Heart left ventricle (tissue), 16 donors: ENCODE measurements at regions not wholly inside any gene's neighbourhood (a gene's known extent, or its start where the extent isn't known, plus 50 kb on each side); places are given as distances from the start of the nearest gene placed in this dataset.

ENCODE experiments used
- ATAC-seq, 4 donors: fragments of 200-7000 bp; cut with Tn5 transposase; one replicate each; pipeline ENCODE4 v1.9.1; 2020 to 2022; ENCODE audit warnings: moderate library complexity in 4 of 4, mild to moderate bottlenecking in 3 of 4, moderate number of reproducible peaks in 1 of 4
- DNase-seq, 5 donors: peaks; one replicate each; pipeline ENCODE4 v3.0.0-alpha.2; 2020
- H3K27ac ChIP-seq, 12 donors: fragments of 200-600 bp; sonication (generic) in 4 of 12; one replicate each; pipeline versions ENCODE4 v1.5.0 to v1.8.0; 2016 to 2022; ENCODE audit warnings: mild to moderate bottlenecking in 2 of 12
- H3K27me3 ChIP-seq, 9 donors: fragments of 200-600 bp; sonication (generic) in 2 of 9; one replicate each; pipeline versions ENCODE4 v1.5.1 to v1.8.0; 2016 to 2022; ENCODE audit warnings: mild to moderate bottlenecking in 3 of 9
- H3K36me3 ChIP-seq, 9 donors: fragments of 200-600 bp; sonication (generic) in 2 of 9; one replicate each; pipeline versions ENCODE4 v1.5.0 to v1.8.0; 2018 to 2022; ENCODE audit warnings: mild to moderate bottlenecking in 2 of 9
- H3K4me1 ChIP-seq, 12 donors: fragments of 200-600 bp; sonication (generic) in 4 of 12; one replicate each; pipeline versions ENCODE4 v1.5.0 to v1.8.0; 2016 to 2022; ENCODE audit warnings: mild to moderate bottlenecking in 3 of 12
- H3K4me3 ChIP-seq, 12 donors: fragments of 200-600 bp; sonication (generic) in 4 of 12; one replicate each; pipeline versions ENCODE4 v1.5.0 to v1.8.0; 2017 to 2022; ENCODE audit warnings: mild to moderate bottlenecking in 9 of 12, moderate library complexity in 4 of 12
- H3K9me3 ChIP-seq, 12 donors: fragments of 200-600 bp; sonication (generic) in 4 of 12; one replicate each; pipeline versions ENCODE4 v1.5.0 to v1.8.0; 2016 to 2022; ENCODE audit warnings: mild to moderate bottlenecking in 1 of 12
- POLR2A ChIP-seq, 2 donors: fragments of 450-650 bp; IDR thresholded peaks; one replicate each; pipeline ENCODE4 v1.6.1; 2017; ENCODE audit warnings: antibody characterized with exemption in 2 of 2, mild to moderate bottlenecking in 2 of 2, moderate library complexity in 2 of 2
- WGBS, 4 donors: extraction: QIAGEN DNeasy Blood & Tissue Kit in 2 of 4; methylation state at CpG; one replicate each; pipeline versions ENCODE4 v1.1.5 to v1.1.7; 2013 to 2018; 5-methylcytosine and 5-hydroxymethylcytosine counted together
- intact Hi-C, 10 donors: fragments of 100-400 bp; cut with DNase I; formaldehyde crosslinking; loops; one replicate each; pipeline versions ENCODE4 v1.11.1 to v1.14.2; 2022
- TF ChIP-seq, protein P1 (sequence below), 12 donors: fragments of 200-600 bp; sonication (generic) in 4 of 12; IDR thresholded peaks; one replicate each; pipeline versions ENCODE4 v1.5.0 to v1.8.0; 2018 to 2022; ENCODE audit warnings: antibody characterized with exemption in 12 of 12, mild to moderate bottlenecking in 5 of 12
- donor health status: ischemic (EF 13 %, LVEDD 7.1; RV severe dilation, severe dysfunction).
- donor health status: healthy with polysubstance abuse.
- donor health status: DM: no; HTN: yes; CAD: no.
- donor health status: DM: no; HTN: no; CAD: no.
- donor health status: ischemic (EF 25% LVEDD 6.9; RV normal size, moderate dysfunction).
- donor health status: ischemic (EF 25% LVEDD 5.7; RV mildly dilated, moderate dysfunction).
- donor health status: healthy.
- donor health status: DM: yes; HTN: yes; CAD: no.
- donor health status: ischemic (EF 35%, LVEDD 5.7; RV mildly dilated, moderate dysfunction).
- donor health status: nonischemic (EF 11% LVEDD 7.7; RV severe dilation, severe dysfunction).
- donor health status: DM: yes; HTN: yes; CAD: no.
- donor health status: PGD.
- donor health status: ischemic (EF 29% LVEDD 5.4; RV normal size, mild dysfunction).
- donor health status: nonischemic (EF 23%, LVEDD 6.1; RV moderate dilation, normal function).

DNA sequence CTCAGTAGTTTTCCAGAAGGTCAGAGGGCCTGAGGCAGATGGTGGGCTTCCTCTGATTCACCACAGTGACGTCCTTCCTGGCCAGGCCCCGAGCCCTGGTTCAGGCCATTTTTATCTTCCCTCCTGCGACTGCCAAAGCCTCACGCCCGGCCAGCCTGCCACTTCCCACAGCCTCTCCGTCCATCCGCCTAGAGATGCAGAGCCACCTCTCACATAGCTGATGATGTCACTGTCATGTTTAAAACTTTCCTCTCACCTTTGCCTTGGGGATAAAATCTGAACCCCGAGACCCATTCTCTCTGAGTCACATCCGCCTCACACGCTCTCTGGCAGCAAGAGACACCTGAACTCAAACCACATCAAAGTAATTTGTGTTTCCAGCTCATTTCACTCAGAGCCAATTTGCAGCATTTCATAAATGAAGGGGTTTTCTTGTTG, 175.3 kb downstream of the QDPR start:
- 40 to 48% (median 47%) methylated on average over 10 of the region's 10 CpGs for WGBS, 4 donors
- DNase-seq (peak in 2 of 5 donors; percentile 25 to 31), ATAC-seq (peak in 3 of 4 donors; percentile 36 to 90 (median 45))

GRCh38 chr4:17336069-17336468, 175.8 kb downstream of the QDPR start:
- Histone ChIP-seq H3K36me3 (no peaks in the 10 kb centered on the region), H3K4me1 (no peaks in the 10 kb centered on the region), H3K27ac (peak overlapping the region in 1 of 12 donors; percentile 2), H3K9me3 (no peaks in the 10 kb centered on the region), H3K4me3 (no peak overlapping the region), H3K27me3 (no peaks in the 10 kb centered on the region)
- no peak for DNase-seq
- intact Hi-C loops: loop anchor here in 1 of 10 donors (10.0 kb wide), 1 partner anchor 881 kb away; no protein-coding TSS in a partner anchor
- TF ChIP-seq, protein P1, sequence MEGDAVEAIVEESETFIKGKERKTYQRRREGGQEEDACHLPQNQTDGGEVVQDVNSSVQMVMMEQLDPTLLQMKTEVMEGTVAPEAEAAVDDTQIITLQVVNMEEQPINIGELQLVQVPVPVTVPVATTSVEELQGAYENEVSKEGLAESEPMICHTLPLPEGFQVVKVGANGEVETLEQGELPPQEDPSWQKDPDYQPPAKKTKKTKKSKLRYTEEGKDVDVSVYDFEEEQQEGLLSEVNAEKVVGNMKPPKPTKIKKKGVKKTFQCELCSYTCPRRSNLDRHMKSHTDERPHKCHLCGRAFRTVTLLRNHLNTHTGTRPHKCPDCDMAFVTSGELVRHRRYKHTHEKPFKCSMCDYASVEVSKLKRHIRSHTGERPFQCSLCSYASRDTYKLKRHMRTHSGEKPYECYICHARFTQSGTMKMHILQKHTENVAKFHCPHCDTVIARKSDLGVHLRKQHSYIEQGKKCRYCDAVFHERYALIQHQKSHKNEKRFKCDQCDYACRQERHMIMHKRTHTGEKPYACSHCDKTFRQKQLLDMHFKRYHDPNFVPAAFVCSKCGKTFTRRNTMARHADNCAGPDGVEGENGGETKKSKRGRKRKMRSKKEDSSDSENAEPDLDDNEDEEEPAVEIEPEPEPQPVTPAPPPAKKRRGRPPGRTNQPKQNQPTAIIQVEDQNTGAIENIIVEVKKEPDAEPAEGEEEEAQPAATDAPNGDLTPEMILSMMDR (IDR thresholded peaks at IDR 0.05): no peak
- TF ChIP-seq POLR2A (IDR thresholded peaks at IDR 0.05): no peak
- 90 to 93% (median 91%) methylated on average over 1 of the region's 1 CpG for whole genome bisulfite sequencing, 4 donors
- ATAC-seq: no peak

More for the DNA sequence above, 175.3 kb downstream of the QDPR start:
- Histone ChIP-seq H3K4me1 (no peaks in the 10 kb centered on the region), H3K36me3 (no peaks in the 10 kb centered on the region), H3K27me3 (no peaks in the 10 kb centered on the region), H3K4me3 (no peak overlapping the region), H3K9me3 (no peaks in the 10 kb centered on the region), H3K27ac (no peak overlapping the region)
- intact Hi-C loops: loop anchor here in 1 of 10 donors (10.0 kb wide), 1 partner anchor 882 kb away; no protein-coding TSS in a partner anchor
- TF ChIP-seq POLR2A (IDR thresholded peaks at IDR 0.05): no peak
- TF ChIP-seq, protein P1 (IDR thresholded peaks at IDR 0.05): no peak

GRCh38 chr4:17335371-17335770, 176.5 kb downstream of the QDPR start:
- WGBS, 4 donors: 89 to 93% (median 92%) methylated on average over 3 of the region's 3 CpGs
- Histone ChIP-seq H3K4me1 (no peaks in the 10 kb centered on the region), H3K9me3 (no peaks in the 10 kb centered on the region), H3K36me3 (no peaks in the 10 kb centered on the region), H3K4me3 (no peak overlapping the region), H3K27ac (no peak overlapping the region), H3K27me3 (no peaks in the 10 kb centered on the region)
- no peak for DNase-seq
- ATAC-seq: no peak
- intact Hi-C loops: loop anchor here in 1 of 10 donors (10.0 kb wide), 1 partner anchor 881 kb away; no protein-coding TSS in a partner anchor
- TF ChIP-seq, protein P1 (IDR thresholded peaks at IDR 0.05): no peak
- TF ChIP-seq POLR2A (IDR thresholded peaks at IDR 0.05): no peak

DNA sequence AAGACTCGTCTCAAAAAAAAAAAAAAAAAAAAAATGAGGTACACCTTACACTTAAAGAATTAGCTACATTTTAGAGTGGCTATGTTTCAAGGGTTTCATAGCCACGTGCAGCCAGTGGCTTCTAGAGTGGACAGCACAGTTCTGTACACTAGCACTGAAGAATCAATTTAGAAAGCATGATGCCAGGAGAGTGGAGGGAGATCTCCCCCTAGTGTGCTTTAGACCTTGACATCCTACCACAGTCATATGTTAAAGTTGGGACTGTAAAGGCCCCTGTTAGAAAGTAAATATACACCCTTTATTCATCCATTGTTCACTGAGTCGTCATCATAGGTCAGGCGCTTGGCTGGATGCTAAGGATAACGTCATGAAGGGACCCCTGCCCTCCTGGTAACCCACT, 179.4 kb downstream of the QDPR start:
- Histone ChIP-seq H3K4me3 (no peak overlapping the region), H3K9me3 (no peaks in the 10 kb centered on the region), H3K4me1 (no peaks in the 10 kb centered on the region), H3K36me3 (no peaks in the 10 kb centered on the region), H3K27ac (no peak overlapping the region), H3K27me3 (no peaks in the 10 kb centered on the region)
- TF ChIP-seq, protein P1 (IDR thresholded peaks at IDR 0.05): peak in 1 of 12 donors; percentile 7
- no peak for TF ChIP-seq POLR2A (IDR thresholded peaks at IDR 0.05)
- DNase-seq (no peak), ATAC-seq (no peak)
- intact Hi-C loops: loop anchor here in 2 of 10 donors (5.0 to 10.0 kb wide), 2 partner anchors 810 to 878 kb away; no protein-coding TSS in a partner anchor
- WGBS, 4 donors: 50 to 81% (median 59%) methylated on average over 5 of the region's 5 CpGs
